HG03097 (cell line): ENCODE measurements at regions not wholly inside any gene's neighbourhood (a gene's known extent, or its start where the extent isn't known, plus 50 kb on each side); places are given as distances from the start of the nearest gene placed in this dataset.
"Not testable (repeated sequence)": the region's sequence is repeated elsewhere in the genome, so short reads cannot be mapped to it uniquely, and the experiment has no call there.

Source experiments
- ATAC-seq: cut with Tn5 transposase; IDR thresholded peaks from one replicate; pipeline ENCODE4 v1.9.1; 2021; ENCODE audit not compliant: unreplicated experiment, low FRiP score

GRCh38 chr3:147662705-147663104 is 253.5 kb downstream of the ZIC1 start:
- ATAC-seq, result no peak

DNA sequence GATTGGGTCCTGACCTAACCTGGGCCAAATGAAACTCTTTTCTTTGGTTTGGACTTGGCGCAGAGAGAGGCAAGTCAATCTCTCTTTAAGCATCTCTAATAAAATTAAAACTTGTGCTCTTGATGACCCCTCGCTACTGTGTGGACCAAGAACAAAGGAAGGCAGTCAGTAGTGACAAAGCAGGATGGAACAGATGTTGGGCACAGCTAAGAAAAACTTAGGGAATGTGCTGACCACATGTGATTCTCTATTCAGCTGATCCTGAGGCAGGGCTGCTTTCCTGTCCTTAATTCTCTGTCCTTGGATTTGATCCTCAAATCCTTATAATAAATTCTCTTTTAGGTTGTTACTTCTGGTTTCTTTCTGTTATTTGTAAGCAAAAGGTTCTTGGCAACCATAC is 259.9 kb downstream of the ZIC1 start:
- ATAC-seq, result no peak

DNA sequence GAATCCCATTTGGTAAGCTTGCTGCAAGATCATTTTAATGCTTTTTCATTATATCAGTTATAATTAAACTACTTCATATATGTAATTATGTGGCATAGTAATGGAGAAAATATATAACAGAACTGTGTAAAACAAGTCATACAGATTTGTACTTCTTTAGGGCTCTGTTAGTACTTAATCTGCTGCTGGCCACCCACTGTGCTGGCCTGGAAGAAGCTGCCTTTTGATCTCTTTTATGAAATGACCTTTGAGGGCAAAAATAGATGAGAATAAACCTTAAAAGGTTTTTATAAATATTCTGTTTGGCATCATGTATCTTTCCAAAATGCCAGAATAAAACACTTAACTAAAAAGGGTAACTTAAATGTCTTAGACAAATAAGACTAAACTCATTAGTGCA is 262.9 kb downstream of the ZIC1 start:
- no peak for ATAC-seq

GRCh38 chr3:147672436-147672835 is 263.3 kb downstream of the ZIC1 start:
- no peak for ATAC-seq

GRCh38 chr3:147675761-147676160 is 266.6 kb downstream of the ZIC1 start:
- ATAC-seq, result no peak

DNA sequence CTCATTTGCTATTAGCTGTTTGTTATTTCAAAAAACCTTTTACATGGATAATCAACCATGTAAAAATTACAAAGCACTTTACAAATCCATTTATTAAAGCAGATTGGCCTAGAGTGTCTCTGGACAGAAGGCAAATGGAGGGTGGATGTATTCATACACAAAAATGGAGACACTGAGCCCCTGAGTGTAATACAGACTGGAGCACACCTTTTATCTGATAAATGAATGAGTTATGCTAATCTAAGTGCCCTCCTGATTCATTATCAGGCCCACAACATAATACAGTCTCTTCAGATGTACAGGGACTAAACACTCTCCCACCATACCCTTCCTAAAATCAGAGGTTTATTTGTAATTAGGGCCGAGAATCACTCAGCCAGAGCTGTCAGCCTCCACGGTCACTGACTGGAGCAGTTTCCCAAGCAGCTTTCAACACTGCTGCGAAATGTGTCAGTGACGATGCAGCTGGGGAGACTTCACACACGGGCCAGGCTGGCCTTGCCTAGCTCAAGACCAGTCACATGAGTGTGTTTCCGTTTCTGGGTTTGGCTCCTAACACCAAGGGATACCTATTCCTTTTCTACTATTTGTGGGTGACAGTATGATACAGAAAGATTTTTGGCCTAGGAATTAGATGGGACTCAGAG is 271.8 kb downstream of the ZIC1 start:
- no peak for ATAC-seq

GRCh38 chr3:147688868-147689267 is 279.7 kb downstream of the ZIC1 start:
- no peak for ATAC-seq

- no peak for ATAC-seq
Observed at GRCh38 chr3:147699175-147699838, 290.1 kb downstream of the ZIC1 start.

GRCh38 chr3:147701195-147701594 is 292.0 kb downstream of the ZIC1 start:
- ATAC-seq, result no peak

- no peak for ATAC-seq
Observed at GRCh38 chr3:147702509-147702908, 293.3 kb downstream of the ZIC1 start.

- ATAC-seq, result no peak
Observed at GRCh38 chr3:147705651-147706051, 296.5 kb downstream of the ZIC1 start.

DNA sequence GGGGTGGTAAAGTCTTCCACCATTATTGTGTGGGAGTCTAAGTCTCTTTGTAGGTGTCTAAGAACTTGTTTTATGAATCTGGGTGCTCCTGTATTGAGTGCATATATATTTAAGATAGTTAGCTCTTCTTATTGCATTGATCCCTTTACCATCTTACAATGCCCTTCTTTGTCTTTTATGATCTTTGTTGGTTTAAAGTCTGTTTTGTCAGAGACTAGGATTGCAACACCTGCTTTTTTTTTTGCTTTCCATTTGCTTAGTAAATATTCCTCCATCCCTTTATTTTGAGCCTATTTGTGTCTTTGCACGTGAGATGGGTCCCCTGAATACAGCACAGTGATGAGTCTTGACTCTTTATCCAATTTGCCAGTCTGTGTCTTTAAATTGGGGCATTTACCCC is 301.6 kb downstream of the ZIC1 start:
- ATAC-seq, result not testable (repeated sequence)

DNA sequence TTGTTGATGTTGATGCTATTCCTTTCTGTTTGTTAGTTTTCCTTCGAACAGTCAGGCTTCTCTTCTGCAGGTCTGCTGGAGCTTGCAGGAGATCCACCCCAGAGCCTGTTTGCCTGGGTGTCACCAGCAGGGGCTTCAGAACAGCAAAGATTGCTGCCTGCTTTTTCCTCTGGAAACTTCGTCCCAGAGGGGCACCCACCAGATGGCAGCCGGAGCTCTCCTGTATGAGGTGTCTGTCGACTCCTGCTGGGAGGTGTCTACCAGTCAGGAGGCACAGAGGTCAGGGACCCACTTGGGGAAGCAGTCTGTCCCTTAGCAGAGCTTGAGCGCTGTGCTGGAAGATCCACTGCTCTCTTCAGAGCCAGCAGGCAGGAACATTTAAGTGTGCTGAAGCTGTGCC is 303.2 kb downstream of the ZIC1 start:
- ATAC-seq, result no peak

DNA sequence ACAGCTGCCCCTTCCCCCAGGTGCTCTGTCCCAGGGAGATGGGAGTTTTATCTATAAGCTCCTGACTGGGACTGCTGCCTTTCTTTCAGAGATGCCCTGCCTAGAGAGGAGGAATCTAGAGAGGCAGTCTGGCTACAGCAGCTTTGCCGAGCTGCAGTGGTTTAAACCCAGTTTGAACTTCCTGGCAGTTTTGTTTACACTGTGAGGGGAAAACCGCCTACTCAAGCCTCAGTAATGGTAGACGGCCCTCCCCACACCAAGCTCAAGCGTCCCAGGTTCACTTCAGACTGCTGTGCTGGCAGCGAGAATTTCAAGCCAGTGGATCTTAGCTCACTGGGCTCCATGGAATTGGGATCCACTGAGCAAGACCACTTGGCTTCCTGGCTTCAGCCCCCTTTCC is 303.6 kb downstream of the ZIC1 start:
- not testable (repeated sequence) for ATAC-seq

- ATAC-seq, result no peak
Observed at GRCh38 chr3:147713234-147714133, 304.3 kb downstream of the ZIC1 start.

DNA sequence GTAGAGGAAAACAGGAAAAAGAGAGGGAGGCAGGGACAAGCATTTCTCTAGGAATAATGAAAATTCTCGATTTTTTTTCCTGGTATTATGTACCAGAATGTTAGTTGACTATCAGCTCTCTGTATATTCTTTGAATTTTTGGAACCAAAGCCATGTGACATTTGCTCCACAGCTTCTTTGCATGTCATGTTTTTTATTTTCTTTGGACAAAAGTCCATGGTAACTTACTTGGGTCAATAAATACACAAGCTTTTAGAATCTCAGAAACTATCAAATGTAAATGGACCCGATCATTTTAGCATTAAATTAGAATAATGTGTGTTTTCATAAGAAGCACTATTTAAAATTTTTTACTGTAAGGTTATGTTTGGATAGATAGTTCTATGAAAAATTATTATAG is 320.5 kb downstream of the ZIC1 start:
- ATAC-seq, result no peak

DNA sequence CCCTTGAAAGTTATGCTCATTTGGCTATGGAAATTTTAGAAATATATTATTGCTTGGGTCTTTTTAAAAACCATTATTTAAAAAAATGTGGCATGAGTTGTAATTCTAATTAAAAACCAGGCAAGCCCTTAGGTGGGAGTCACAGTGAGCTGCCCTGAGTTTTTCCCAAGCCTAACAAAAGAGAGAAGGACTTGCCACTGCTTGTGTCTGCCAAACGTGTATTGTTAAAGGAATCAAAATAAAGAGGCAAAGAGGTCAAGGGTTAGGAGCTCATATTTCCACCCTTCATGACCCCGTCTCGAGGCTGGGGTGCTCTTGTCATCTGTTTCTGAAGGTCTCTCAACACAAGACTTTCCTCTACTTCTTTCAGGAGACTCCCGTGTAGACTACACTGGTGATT is 321.1 kb downstream of the ZIC1 start:
- no peak for ATAC-seq

DNA sequence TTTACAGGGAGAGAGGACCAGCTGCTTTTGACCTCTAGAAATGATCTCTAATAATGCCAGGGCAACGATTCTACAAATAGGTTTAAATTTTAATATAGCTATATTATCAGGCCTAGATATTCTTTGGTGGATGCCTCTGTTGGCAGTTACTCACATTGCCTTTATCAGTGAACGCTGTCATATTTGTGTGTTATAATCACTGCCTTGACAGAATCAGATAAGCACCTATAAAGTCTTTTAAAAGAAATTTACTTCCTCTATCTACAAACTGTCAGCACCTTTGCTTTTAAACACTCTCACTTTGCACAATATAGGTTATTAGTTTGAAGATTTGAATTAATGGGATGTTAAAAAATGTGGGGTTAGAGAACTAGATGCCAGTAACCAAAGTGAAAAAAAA is 324.1 kb downstream of the ZIC1 start:
- ATAC-seq, result no peak

GRCh38 chr3:147735616-147736015 is 326.5 kb downstream of the ZIC1 start:
- no peak for ATAC-seq

DNA sequence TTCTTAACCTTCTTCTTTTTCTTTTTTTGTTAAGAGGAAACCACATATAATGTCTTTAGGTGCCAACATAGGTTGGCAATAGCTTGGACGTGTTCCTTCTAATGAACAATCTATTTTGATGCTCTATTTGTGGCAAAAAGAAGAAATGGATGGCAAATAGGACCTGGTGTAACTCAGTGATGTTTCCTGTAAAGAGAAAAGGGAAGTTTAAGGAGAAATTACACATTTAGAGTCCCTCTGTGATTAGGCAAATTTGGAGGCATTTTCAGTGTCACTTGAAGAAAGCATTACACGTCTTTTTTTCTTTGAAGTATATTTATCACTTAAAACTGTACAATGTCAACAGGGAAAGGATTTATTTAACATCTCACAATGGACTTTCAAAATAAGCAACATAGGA is 327.1 kb downstream of the ZIC1 start:
- ATAC-seq, result no peak

- no peak for ATAC-seq
Observed at GRCh38 chr3:147737376-147737775, 328.2 kb downstream of the ZIC1 start.

DNA sequence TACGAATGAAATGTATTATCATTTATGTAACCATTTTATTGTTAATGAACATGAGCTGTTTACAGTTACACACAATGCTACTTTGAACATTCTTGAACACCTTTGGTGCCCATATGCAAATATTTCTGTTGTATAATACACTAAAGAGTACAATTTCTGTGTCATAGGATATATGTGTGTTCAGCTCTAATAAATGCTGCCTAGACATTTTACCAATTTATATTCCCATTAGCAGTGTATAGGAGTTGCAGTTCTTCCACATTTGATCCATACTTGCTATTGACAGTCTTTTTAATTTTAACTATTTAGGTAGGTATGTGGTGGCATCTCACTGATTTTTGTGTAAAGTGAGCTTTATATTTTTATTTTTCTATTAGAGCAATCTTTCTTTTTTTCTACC is 331.8 kb downstream of the ZIC1 start:
- no peak for ATAC-seq
